ENCODE measurements at regions not wholly inside any gene's neighbourhood (a gene's known extent, or its start where the extent isn't known, plus 50 kb on each side); places are given as distances from the start of the nearest gene placed in this dataset.

- TF ChIP-seq YY1 (IDR thresholded peaks at IDR 0.05; ENCODE audit: insufficient read depth, insufficient read length) (no peak), ZNF274 (IDR thresholded peaks at IDR 0.05; ENCODE audit: low read depth, low read length) (no peak), SUZ12 (IDR thresholded peaks at IDR 0.05; ENCODE audit: extremely low read depth, insufficient read depth, insufficient read length) (no peak)
These were observed 203.9 kb upstream of the PROX1 start for GRCh38 chr1:213783893-213784292.
